HFF-Myc (cell line): ENCODE measurements at regions not wholly inside any gene's neighbourhood (a gene's known extent, or its start where the extent isn't known, plus 50 kb on each side); places are given as distances from the start of the nearest gene placed in this dataset.

ENCODE experiments used
- DNase-seq: peaks from one replicate; pipeline ENCODE4 v3.0.0-alpha.2; 2011; ENCODE audit warnings: low read depth; ENCODE audit errors: extremely low read depth
- H3K4me3 ChIP-seq: replicated peaks from 2 replicates; pipeline ENCODE4 v1.5.1; 2011; ENCODE audit warnings: low read depth, mild to moderate bottlenecking, control low read depth, low read length
- TF ChIP-seq, protein P1 (sequence below): IDR thresholded peaks from 2 replicates; pipeline ENCODE4 v1.5.1; 2012; ENCODE audit warnings: mild to moderate bottlenecking, low read depth, low read length, control low read depth; ENCODE audit errors: missing control alignments

GRCh38 chr1:233732206-233732605 lies 118.3 kb downstream of the KCNK1 start:
- DNase-seq, result no peak
- TF ChIP-seq, protein P1, sequence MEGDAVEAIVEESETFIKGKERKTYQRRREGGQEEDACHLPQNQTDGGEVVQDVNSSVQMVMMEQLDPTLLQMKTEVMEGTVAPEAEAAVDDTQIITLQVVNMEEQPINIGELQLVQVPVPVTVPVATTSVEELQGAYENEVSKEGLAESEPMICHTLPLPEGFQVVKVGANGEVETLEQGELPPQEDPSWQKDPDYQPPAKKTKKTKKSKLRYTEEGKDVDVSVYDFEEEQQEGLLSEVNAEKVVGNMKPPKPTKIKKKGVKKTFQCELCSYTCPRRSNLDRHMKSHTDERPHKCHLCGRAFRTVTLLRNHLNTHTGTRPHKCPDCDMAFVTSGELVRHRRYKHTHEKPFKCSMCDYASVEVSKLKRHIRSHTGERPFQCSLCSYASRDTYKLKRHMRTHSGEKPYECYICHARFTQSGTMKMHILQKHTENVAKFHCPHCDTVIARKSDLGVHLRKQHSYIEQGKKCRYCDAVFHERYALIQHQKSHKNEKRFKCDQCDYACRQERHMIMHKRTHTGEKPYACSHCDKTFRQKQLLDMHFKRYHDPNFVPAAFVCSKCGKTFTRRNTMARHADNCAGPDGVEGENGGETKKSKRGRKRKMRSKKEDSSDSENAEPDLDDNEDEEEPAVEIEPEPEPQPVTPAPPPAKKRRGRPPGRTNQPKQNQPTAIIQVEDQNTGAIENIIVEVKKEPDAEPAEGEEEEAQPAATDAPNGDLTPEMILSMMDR, result no peak
- H3K4me3 ChIP-seq, result no peak overlapping the region

- TF ChIP-seq, protein P1, result no peak
- H3K4me3 ChIP-seq, result no peak overlapping the region
Observed at GRCh38 chr1:233734456-233734855, 120.5 kb downstream of the KCNK1 start.

DNA sequence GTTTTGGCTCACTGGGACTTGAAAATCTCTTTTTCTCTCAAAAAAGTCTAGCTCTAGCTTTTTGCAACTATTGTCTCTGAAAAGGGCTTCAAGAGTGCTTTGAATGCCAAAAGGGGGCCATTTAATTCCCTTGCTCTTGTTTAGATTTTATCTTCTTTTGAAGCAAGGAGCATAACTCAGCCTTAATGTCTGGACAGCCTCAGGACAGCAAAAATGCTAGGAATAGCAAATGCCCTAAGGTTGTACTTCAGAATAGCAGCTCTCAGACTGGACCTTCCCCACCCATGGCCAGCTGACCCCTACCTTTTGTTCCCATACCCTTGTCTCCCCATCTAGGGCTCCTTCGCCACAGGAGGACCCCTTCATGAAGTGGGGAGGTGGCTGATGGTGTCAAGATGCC lies 121.4 kb downstream of the KCNK1 start:
- no peak for DNase-seq
- TF ChIP-seq, protein P1, result no peak
- no peak overlapping the region for H3K4me3 ChIP-seq

More at GRCh38 chr1:233734456-233734855, 120.5 kb downstream of the KCNK1 start:
- DNase-seq, result no peak

DNA sequence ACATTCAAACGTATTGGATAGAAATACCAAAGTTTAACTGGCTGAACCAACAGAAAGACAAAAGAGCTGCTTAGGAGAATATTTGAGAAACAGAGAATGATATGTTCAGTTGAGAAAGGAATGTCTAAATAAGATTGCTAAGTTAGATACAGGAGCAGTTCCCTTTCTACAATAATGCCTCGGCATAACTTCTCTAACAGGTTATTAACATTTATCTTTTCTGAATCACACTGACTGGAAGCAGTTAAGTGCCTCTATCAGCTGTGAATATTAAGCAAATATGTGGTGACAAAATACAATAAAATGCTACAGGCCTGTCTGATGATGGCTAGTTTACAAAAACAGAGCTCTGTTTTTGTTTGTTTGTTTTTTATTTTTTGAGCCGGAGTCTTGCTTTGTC lies 121.9 kb downstream of the KCNK1 start:
- TF ChIP-seq, protein P1, result no peak
- DNase-seq, result no peak
- no peak overlapping the region for H3K4me3 ChIP-seq

- TF ChIP-seq, protein P1, result no peak
- no peak for DNase-seq
- H3K4me3 ChIP-seq, result no peak overlapping the region
Observed at GRCh38 chr1:233737341-233737740, 123.4 kb downstream of the KCNK1 start.

- TF ChIP-seq, protein P1, result no peak
- DNase-seq, result no peak
- H3K4me3 ChIP-seq, result no peak overlapping the region
Observed at GRCh38 chr1:233738396-233738795, 124.5 kb downstream of the KCNK1 start.

- TF ChIP-seq, protein P1, result no peak
- H3K4me3 ChIP-seq, result no peak overlapping the region
- no peak for DNase-seq
Observed at GRCh38 chr1:233738850-233739249, 124.9 kb downstream of the KCNK1 start.
